K562 (cell line): ENCODE measurements at regions not wholly inside any gene's neighbourhood (a gene's known extent, or its start where the extent isn't known, plus 50 kb on each side); places are given as distances from the start of the nearest gene placed in this dataset.

Experiments
- ATAC-seq: fragments of 200-7000 bp; cut with Tn5 transposase; 3 replicates; pipeline ENCODE4 v1.9.1; 2020; ENCODE audit warnings: moderate library complexity
- BruUV-seq: library from RNA; stranded (reverse); fragments of 400-500 nt; replicated peaks from 2 replicates; lab custom pipeline; 2021; lab: Mats Ljungman, UMichigan
- CTCF ChIA-PET: fragments of 300-600 bp; formaldehyde crosslinking; extraction: SDS; loops from one replicate; lab custom pipeline; 2021; ENCODE audit warnings: low intra/inter-chr PET ratio; lab: Yijun Ruan, JAX
- POLR2A ChIA-PET: fragments of 300-600, 350-650 bp; sonication (Branson Sonifier 250); formaldehyde crosslinking; extraction: SDS; loops from one replicate; lab custom pipeline; 2021; ENCODE audit warnings: antibody characterized with exemption, inconsistent platforms; lab: Yijun Ruan, JAX
- DNase-seq, 4 experiments: peaks; one replicate each; pipeline versions ENCODE4 v3.0.0 to v3.0.0-alpha.2; 2011 to 2018; ENCODE audit warnings: low spot score in 3 of 4, mixed read lengths in 3 of 4; ENCODE audit errors: extremely low read depth in 1 of 4
- FAIRE-seq: peaks from 2 replicates; lab custom pipeline; 2011; peaks lifted over from hg19 to GRCh38; lab: Jason Lieb, UNC
- H2AFZ ChIP-seq: 2 replicates; pipeline ENCODE4 v1.6.0; 2011; ENCODE audit warnings: low read depth, low read length, control low read depth, inconsistent platforms
- H3K27ac ChIP-seq: fragments of 200-600 bp; 3 replicates; pipeline ENCODE4 v1.8.0; 2011; ENCODE audit warnings: low read depth, mild to moderate bottlenecking, control low read depth, inconsistent platforms, low read length, moderate library complexity, mixed read lengths; ENCODE audit errors: extremely low read depth
- H3K27me3 ChIP-seq, 2 experiments: fragments of 300-600 bp in 1 of 2; 2 replicates in 1 of 2; 3 replicates in 1 of 2; pipeline versions ENCODE4 v1.6.0 to v1.8.0; 2011; ENCODE audit warnings: inconsistent platforms in 2 of 2, low read length in 2 of 2, mild to moderate bottlenecking in 1 of 2, mixed read lengths in 1 of 2, moderate library complexity in 1 of 2; ENCODE audit not compliant: control insufficient read depth in 2 of 2, insufficient read depth in 2 of 2
- H3K36me3 ChIP-seq: fragments of 300-600 bp; 3 replicates; pipeline ENCODE4 v1.8.0; 2011; ENCODE audit warnings: mild to moderate bottlenecking, low read length, inconsistent platforms; ENCODE audit not compliant: control insufficient read depth, insufficient read depth
- H3K4me1 ChIP-seq, 2 experiments: fragments of 200-600 bp in 1 of 2; replicated peaks in 1 of 2; 2 replicates in 1 of 2; 3 replicates in 1 of 2; pipeline versions ENCODE4 v1.5.1 to v1.8.0; 2011; ENCODE audit warnings: inconsistent platforms in 2 of 2, low read length in 2 of 2, mild to moderate bottlenecking in 1 of 2, mixed read lengths in 1 of 2, moderate library complexity in 1 of 2; ENCODE audit not compliant: control insufficient read depth in 2 of 2, insufficient read depth in 2 of 2
- H3K4me2 ChIP-seq: 2 replicates; pipeline ENCODE4 v1.6.1; 2011; ENCODE audit warnings: low read length, control low read depth, inconsistent platforms, mixed read lengths; ENCODE audit not compliant: insufficient read depth
- H3K4me3 ChIP-seq: fragments of 200-600 bp; sonication (generic), shearing (Covaris generic); 2 replicates; pipeline ENCODE4 v1.5.1; 2016; ENCODE audit warnings: control low read depth, inconsistent platforms
- H3K79me2 ChIP-seq: fragments of 200-600 bp; 3 replicates; pipeline ENCODE4 v1.8.0; 2011; ENCODE audit warnings: low read length, inconsistent platforms; ENCODE audit not compliant: control insufficient read depth, insufficient read depth
- H3K9ac ChIP-seq, 2 experiments: 2 replicates each; pipeline versions ENCODE4 v1.6.0 to v1.6.1; 2011; ENCODE audit warnings: low read depth in 2 of 2, low read length in 2 of 2, control low read depth in 1 of 2, inconsistent platforms in 1 of 2, mild to moderate bottlenecking in 1 of 2, mixed read lengths in 1 of 2; ENCODE audit not compliant: insufficient read depth in 1 of 2
- H3K9me1 ChIP-seq: one replicate; pipeline ENCODE4 v1.6.0; 2011; ENCODE audit warnings: inconsistent platforms, mild to moderate bottlenecking, low read length, moderate library complexity; ENCODE audit not compliant: control insufficient read depth, insufficient read depth
- H3K9me3 ChIP-seq: replicated peaks from 2 replicates; pipeline ENCODE4 v1.5.1; 2011; ENCODE audit warnings: low read depth, low read length, inconsistent platforms; ENCODE audit not compliant: control insufficient read depth, insufficient read depth
- H4K20me1 ChIP-seq: replicated peaks from 2 replicates; pipeline ENCODE4 v1.6.1; 2011; ENCODE audit warnings: low read length, inconsistent platforms, mixed read lengths; ENCODE audit not compliant: control insufficient read depth, insufficient read depth
- CHD4 ChIP-seq: fragments of 200-600 bp; sonication (generic); IDR thresholded peaks from 3 replicates; pipeline ENCODE4 v1.6.1; 2012; ENCODE audit warnings: low read depth, mild to moderate bottlenecking, mixed read lengths, low read length, inconsistent platforms; ENCODE audit not compliant: insufficient read depth, insufficient replicate concordance, poor library complexity, severe bottlenecking
- ETS2 ChIP-seq: IDR thresholded peaks from 2 replicates; pipeline ENCODE4 v1.6.1; 2016; ENCODE audit warnings: borderline replicate concordance, missing genetic modification characterization, mild to moderate bottlenecking, moderate library complexity, missing compliant biosample characterization; ENCODE audit not compliant: poor library complexity, severe bottlenecking
- HDGF ChIP-seq: fragments of 450-650 bp; IDR thresholded peaks from 2 replicates; pipeline ENCODE4 v1.6.1; 2016
- MAFF ChIP-seq: IDR thresholded peaks from 2 replicates; pipeline ENCODE4 v1.6.1; 2012; ENCODE audit warnings: low read length, improper control_type of control experiment
- PCBP1 ChIP-seq: fragments of 200-400 bp; formaldehyde crosslinking; IDR thresholded peaks from 2 replicates; pipeline ENCODE4 v1.6.1; 2018; ENCODE audit warnings: mild to moderate bottlenecking, low read depth, low read length; ENCODE audit not compliant: poor library complexity, severe bottlenecking
- RBM25 ChIP-seq: fragments of 200-400 bp; formaldehyde crosslinking; IDR thresholded peaks from 2 replicates; pipeline ENCODE4 v1.6.1; 2018; ENCODE audit warnings: low read length, low read depth, moderate library complexity; ENCODE audit not compliant: severe bottlenecking
- SAFB2 ChIP-seq: fragments of 200-400 bp; formaldehyde crosslinking; IDR thresholded peaks from 2 replicates; pipeline ENCODE4 v1.6.1; 2018; ENCODE audit warnings: borderline replicate concordance, low read length, low read depth, moderate library complexity; ENCODE audit not compliant: severe bottlenecking
- TRIM24 ChIP-seq, 2 experiments: fragments of 450-650 bp; IDR thresholded peaks; 2 replicates each; pipeline ENCODE4 v1.6.1; 2016
- ZBTB1 ChIP-seq: sonication (generic); formaldehyde crosslinking; IDR thresholded peaks from 2 replicates; pipeline ENCODE4 v1.8.1; 2023; ENCODE audit warnings: missing genetic modification reagents, low read depth, mild to moderate bottlenecking, borderline replicate concordance
- ZBTB2 ChIP-seq: fragments of 450-650 bp; IDR thresholded peaks from 2 replicates; pipeline ENCODE4 v1.6.1; 2016; ENCODE audit warnings: antibody characterized with exemption
- ZBTB43 ChIP-seq: sonication (generic); formaldehyde crosslinking; IDR thresholded peaks from 2 replicates; pipeline ENCODE4 v1.8.0; 2023; ENCODE audit warnings: mild to moderate bottlenecking, missing genetic modification reagents
- ZKSCAN3 ChIP-seq: fragments of 250-450 bp; sonication (Bioruptor Pico); IDR thresholded peaks from 2 replicates; pipeline ENCODE4 v1.4.0; 2020
- WGBS: fragments of 100-300 bp; shearing (Covaris generic); methylation state at CpG from one replicate; pipeline ENCODE4 v1.1.6; 2016; ENCODE audit warnings: low coverage, mixed read lengths; ENCODE audit not compliant: insufficient coverage; ENCODE audit errors: missing lambda C conversion rate; 5-methylcytosine and 5-hydroxymethylcytosine counted together
- in situ Hi-C: fragments of 300-500 bp; cut with MboI; formaldehyde crosslinking; loops from 4 replicates; pipeline ENCODE4 v1.15.0; 2018; ENCODE audit warnings: inconsistent platforms, mixed read lengths
- intact Hi-C: fragments of 100-400 bp; cut with micrococcal nuclease; formaldehyde crosslinking; loops from 2 replicates; pipeline ENCODE4 v1.14.2; 2022

- Histone ChIP-seq H3K9me1 (no peaks in the 10 kb centered on the region), H3K4me2 (no peak overlapping the region), H4K20me1 (no peaks in the 10 kb centered on the region), H3K4me3 (no peak overlapping the region), H3K9me3 (no peaks in the 10 kb centered on the region), H2AFZ (no peak overlapping the region), H3K79me2 (no peaks in the 10 kb centered on the region), H3K27ac (no peak overlapping the region), H3K27me3 (no peaks in the 10 kb centered on the region), H3K4me1 (no peaks in the 10 kb centered on the region), H3K9ac (no peak overlapping the region), H3K36me3 (no peaks in the 10 kb centered on the region)
- FAIRE-seq (no peak), ATAC-seq (no peak), DNase-seq (no peak)
- BruUV-seq = no TSS peak
- WGBS = 0% methylated on average over 4 of the region's 5 CpGs
- in situ Hi-C loops (no loop called here), intact Hi-C loops (no loop called here)
- TF ChIP-seq ZBTB2 = no peak
- TF ChIP-seq TRIM24 (IDR thresholded peaks at IDR 0.05) = no peak
- TF ChIP-seq ZBTB43 (CRISPR knock-in tag) = no peak
- no peak for TF ChIP-seq MAFF
- no peak for TF ChIP-seq RBM25
- no peak for TF ChIP-seq SAFB2
- no peak for TF ChIP-seq ZKSCAN3 (CRISPR knock-in tag)
- no peak for TF ChIP-seq ZBTB1
- no peak for TF ChIP-seq ETS2 (tag)
- no peak for TF ChIP-seq HDGF
- TF ChIP-seq CHD4 = no peak
- no peak for TF ChIP-seq PCBP1
- CTCF ChIA-PET = no interaction called here
- POLR2A ChIA-PET = no interaction called here
These were observed 1389.3 kb downstream of the AACS start for GRCh38 chr12:126454581-126454980.
